Calu3 (cell line): ENCODE measurements at regions not wholly inside any gene's neighbourhood (a gene's known extent, or its start where the extent isn't known, plus 50 kb on each side); places are given as distances from the start of the nearest gene placed in this dataset.

ENCODE experiments used
- BruUV-seq: library from RNA; stranded (reverse); fragments of 400-500 nt; replicated peaks from 2 replicates; lab custom pipeline; 2021; lab: Mats Ljungman, UMichigan
- CTCF ChIA-PET: fragments of 300-600 bp; sonication (Branson Sonifier 250); formaldehyde crosslinking; loops from one replicate; lab custom pipeline; 2022; ENCODE audit warnings: antibody characterized with exemption; lab: Charles Lee
- DNase-seq: peaks from one replicate; pipeline ENCODE4 v3.0.0; 2022
- H3K27ac Mint-ChIP-seq: one replicate; pipeline ENCODE4 v1.8.0; 2022; ENCODE audit warnings: mixed read lengths; ENCODE audit not compliant: unreplicated experiment
- H3K27me3 Mint-ChIP-seq: one replicate; pipeline ENCODE4 v1.8.0; 2022; ENCODE audit warnings: mixed read lengths; ENCODE audit not compliant: unreplicated experiment
- H3K36me3 Mint-ChIP-seq: one replicate; pipeline ENCODE4 v1.8.0; 2022; ENCODE audit warnings: mild to moderate bottlenecking, moderate library complexity, mixed read lengths; ENCODE audit not compliant: insufficient read depth, unreplicated experiment
- H3K4me1 Mint-ChIP-seq: one replicate; pipeline ENCODE4 v1.8.0; 2022; ENCODE audit warnings: mild to moderate bottlenecking, low read depth, mixed read lengths; ENCODE audit not compliant: unreplicated experiment
- H3K4me3 Mint-ChIP-seq: one replicate; pipeline ENCODE4 v1.8.0; 2022; ENCODE audit warnings: mild to moderate bottlenecking, low read depth, moderate library complexity, mixed read lengths; ENCODE audit not compliant: unreplicated experiment
- H3K9me3 Mint-ChIP-seq: one replicate; pipeline ENCODE4 v1.8.0; 2022; ENCODE audit warnings: low read depth, mixed read lengths; ENCODE audit not compliant: unreplicated experiment
- CTCF ChIP-seq: fragments of 200-600 bp; IDR thresholded peaks from one replicate; pipeline ENCODE4 v1.8.0; 2022; ENCODE audit warnings: antibody characterized with exemption; ENCODE audit not compliant: unreplicated experiment
- intact Hi-C: fragments of 100-400 bp; cut with micrococcal nuclease; formaldehyde crosslinking; loops from one replicate; pipeline ENCODE4 v1.10.0; 2022; ENCODE audit not compliant: unreplicated experiment

DNA sequence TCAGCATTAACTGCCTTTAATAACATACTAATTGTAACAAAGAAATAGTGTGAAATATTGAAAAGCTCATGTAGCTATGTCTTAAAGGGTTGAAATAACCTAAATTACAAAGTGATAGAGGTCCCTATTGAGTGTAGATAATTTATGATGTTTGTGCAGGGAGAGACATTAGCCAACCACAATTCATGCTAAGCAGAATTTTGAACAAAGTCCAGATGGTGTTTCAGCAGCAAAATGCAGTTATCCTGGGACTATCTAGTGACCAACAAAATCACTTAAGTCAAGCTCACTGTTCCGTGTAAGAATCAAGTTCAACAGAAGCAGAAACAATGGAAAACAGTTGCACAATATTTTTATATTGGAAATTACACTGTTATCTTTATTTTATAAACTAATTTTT is 218.5 kb downstream of the SIM1 start:
- CTCF ChIA-PET = interaction anchor here (1.8 kb wide), 1 partner anchor 12 kb away, joined by 5 read pairs; no protein-coding TSS in a partner anchor
- intact Hi-C loops = no loop called here
- TF ChIP-seq CTCF = no peak
- Mint-ChIP-seq H3K27ac (no peak overlapping the region), H3K4me3 (no peak overlapping the region), H3K9me3 (no peaks in the 10 kb centered on the region), H3K27me3 (no peaks in the 10 kb centered on the region), H3K36me3 (no peaks in the 10 kb centered on the region), H3K4me1 (peaks cover 9% of the 10 kb centered on the region)
- no peak for DNase-seq
- no TSS peak for BruUV-seq

DNA sequence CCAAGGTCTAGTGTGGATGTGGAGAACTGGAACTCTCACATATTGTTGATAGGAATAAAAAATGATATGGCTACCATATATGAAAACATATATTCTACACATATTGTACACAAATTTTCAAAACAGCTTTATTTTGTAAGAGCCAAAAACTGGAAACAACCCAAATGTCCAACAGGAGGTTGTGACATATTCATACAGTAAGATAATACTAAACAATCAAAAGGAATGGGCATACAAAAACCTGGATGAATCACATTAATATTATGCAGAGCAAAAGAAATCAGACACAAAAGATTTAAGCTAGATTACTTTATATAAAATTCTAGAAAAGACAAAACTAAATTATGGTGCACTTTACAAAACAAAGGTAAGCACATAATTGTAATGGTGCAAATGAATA is 223.9 kb downstream of the SIM1 start:
- H3K36me3 Mint-ChIP-seq = no peaks in the 10 kb centered on the region
- no peak for TF ChIP-seq CTCF
- BruUV-seq = no TSS peak
- H3K9me3 Mint-ChIP-seq = no peaks in the 10 kb centered on the region
- H3K4me3 Mint-ChIP-seq = no peak overlapping the region
- no peak for DNase-seq
- CTCF ChIA-PET = interaction anchor here (0.6 kb wide), 1 partner anchor 1053 kb away, joined by 3 read pairs; no protein-coding TSS in a partner anchor
- no peaks in the 10 kb centered on the region for H3K27me3 Mint-ChIP-seq
- no peak overlapping the region for H3K27ac Mint-ChIP-seq
- H3K4me1 Mint-ChIP-seq = peaks cover 9% of the 10 kb centered on the region
- intact Hi-C loops = no loop called here

DNA sequence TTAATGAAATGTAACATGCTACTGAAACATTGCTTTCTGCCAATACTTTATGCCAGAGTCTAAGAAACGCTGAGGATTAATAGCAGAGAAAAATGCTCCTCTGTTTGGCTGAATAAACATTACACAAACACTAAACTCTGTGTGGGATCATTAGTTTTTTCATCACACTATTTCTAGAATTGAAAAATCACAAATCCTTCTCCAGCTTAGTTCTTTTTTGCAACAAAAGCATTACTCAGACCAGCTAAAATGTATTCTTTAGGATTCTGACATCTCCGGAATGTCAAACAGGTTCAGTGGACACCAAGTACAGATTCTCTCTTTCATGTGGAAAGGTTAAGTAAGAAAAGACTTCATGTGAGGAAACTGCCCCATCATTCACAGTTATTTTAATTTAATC is 226.9 kb downstream of the SIM1 start:
- BruUV-seq = no TSS peak
- TF ChIP-seq CTCF = no peak
- no peaks in the 10 kb centered on the region for H3K27me3 Mint-ChIP-seq
- intact Hi-C loops = loop anchor here (10.0 kb wide), 1 partner anchor 123 kb away; no protein-coding TSS in a partner anchor
- peaks cover 4% of the 10 kb centered on the region for H3K4me1 Mint-ChIP-seq
- DNase-seq = no peak
- CTCF ChIA-PET = no interaction called here
- no peaks in the 10 kb centered on the region for H3K36me3 Mint-ChIP-seq
- no peak overlapping the region for H3K4me3 Mint-ChIP-seq
- no peaks in the 10 kb centered on the region for H3K9me3 Mint-ChIP-seq
- H3K27ac Mint-ChIP-seq = no peak overlapping the region

- H3K27ac Mint-ChIP-seq = no peak overlapping the region
- BruUV-seq = no TSS peak
- CTCF ChIA-PET = no interaction called here
- no peaks in the 10 kb centered on the region for H3K36me3 Mint-ChIP-seq
- no peak for TF ChIP-seq CTCF
- no peaks in the 10 kb centered on the region for H3K27me3 Mint-ChIP-seq
- H3K4me1 Mint-ChIP-seq = peaks cover 13% of the 10 kb centered on the region
- no peaks in the 10 kb centered on the region for H3K9me3 Mint-ChIP-seq
- no peak overlapping the region for H3K4me3 Mint-ChIP-seq
- intact Hi-C loops = loop anchor here (10.0 kb wide), 1 partner anchor 122 kb away; no protein-coding TSS in a partner anchor
- DNase-seq = no peak
Observed at GRCh38 chr6:100236389-100236788, 228.3 kb downstream of the SIM1 start.
